ENCODE measurements at regions not wholly inside any gene's neighbourhood (a gene's known extent, or its start where the extent isn't known, plus 50 kb on each side); places are given as distances from the start of the nearest gene placed in this dataset.
A peak's percentile ranks its signal among the peaks of the same experiment; 100 is the strongest.

DNA sequence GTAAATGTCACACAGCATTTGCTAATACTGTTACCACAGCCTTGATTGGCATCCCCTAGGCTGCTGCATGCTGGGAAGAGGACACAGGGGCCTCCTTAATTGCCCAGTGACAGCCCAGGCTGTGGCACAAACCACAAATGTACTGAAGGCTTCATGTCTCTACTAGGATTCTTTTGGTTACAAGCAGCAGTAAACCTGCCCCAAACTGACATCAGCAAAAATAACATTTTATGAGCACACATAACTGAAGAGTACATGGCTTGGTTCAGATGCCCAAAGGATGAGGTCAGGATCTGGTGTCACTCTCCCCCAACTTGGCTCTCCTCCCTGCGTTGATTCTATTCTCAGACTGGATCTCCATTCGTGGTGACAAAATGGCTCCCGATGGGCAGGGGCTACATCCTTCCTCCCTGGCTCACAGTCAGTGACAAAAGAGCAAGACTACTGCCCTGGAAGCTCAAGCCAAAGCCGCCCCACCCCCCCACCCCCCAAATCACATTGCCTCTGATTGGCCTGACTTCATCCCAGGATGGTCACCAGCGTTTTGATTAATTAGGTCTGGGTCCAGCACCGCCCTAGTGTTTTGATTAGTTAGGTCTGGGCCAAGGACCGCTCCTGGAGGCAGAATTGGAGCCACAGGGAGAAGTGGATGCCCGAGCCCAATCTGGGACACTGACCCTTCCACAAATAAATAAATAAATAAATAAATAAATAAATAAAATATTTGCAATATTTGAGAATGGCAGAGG lies 180.5 kb upstream of the RBPJ start:
- no peak for DNase-seq (ENCODE audit: low spot score)

DNA sequence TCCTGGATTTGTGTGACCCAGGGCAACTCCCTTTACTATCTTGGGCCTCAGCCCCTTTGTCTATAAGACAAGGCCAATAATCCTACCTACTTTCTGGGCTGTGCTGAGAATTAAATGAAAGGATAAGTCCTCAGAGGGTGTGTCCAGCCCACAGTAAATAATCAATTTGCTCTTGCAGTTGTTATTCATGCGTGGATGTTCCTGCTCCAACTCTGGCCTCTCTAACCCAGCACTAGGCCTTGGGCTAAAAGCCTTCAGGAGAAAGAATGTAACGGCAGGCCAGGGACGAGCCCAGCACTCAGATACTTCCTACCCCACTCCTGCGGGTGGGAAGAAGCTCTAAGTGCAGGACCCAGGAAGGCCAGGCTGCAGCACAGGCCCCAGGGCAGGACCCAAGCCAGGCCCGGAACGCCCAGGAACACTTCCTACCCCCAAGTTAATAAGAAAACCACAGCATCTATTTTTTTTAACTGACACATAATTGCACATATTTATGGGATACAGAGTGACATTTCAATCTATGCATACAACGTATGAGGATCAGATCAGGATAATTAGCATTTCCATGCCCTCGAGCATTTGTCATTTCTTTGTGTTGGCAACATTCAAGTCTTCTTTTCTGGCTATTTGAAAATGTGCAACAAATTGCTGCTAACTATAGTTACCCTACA lies 179.6 kb upstream of the RBPJ start:
- no peak for DNase-seq (ENCODE audit: low spot score)

DNA sequence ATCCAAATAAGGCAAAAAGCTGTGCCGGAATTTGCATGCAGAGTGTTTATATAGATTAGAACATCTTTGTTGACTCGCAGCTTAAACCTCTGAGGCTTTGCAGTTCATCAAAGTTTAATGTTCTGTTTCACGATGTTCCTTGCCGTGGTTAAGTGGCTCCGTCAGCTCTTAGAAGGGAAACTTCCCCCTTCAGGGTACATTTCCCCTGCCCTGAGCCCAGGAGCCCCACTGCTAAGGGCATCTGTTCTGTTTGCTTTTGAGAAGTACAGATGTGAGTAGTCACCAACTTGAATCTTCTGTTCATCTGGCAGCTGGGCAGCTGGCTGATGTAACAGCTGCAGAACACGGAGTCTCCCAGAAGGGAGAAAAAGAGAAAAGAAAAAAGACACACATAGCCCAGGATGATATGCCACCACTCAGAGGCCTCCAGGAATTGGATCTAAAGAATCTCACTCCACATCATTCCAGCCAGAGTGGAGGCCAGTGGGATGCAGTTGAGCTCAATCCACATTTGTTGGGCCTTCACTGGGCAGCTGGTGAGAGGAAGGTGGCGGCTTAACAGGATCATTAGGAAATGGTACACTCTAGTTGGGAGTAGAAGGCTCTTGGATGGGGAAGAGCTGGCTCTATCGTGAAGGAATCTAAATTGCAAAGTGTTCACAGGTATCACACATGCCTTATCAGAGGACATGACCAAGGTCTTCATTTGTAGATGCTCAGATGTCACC lies 178.7 kb upstream of the RBPJ start:
- DNase-seq (ENCODE audit: low spot score), result peak; percentile 37

DNA sequence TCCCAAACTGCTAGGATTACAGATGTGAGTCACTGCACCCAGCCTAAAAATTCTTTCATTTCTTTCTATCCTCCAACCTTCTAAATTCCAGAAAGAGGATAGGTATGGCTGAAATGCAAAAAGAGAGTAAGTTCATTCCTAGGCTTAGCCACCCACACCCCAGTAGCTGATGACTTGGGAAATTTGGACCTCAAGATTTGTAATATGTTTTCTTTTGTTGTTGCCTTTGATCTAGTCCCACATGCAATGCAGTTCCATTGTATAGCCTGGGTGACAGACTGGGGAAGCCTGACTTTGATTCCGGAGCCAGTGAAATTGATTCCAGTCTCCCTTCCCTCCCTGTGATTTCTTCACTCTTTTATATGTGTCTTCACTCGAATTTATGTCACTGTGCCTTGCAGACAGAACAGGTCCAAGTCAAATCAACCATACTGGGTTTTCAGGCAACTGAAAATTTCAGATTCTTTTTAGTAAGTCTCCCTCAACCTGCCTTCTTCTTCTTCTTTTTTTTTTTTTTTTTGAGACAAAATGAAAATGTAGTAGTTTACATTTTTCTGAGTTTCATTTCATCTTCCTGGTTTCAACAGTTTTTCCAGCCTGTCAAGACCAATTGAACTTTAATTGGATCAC lies 176.2 kb upstream of the RBPJ start:
- no peak for DNase-seq (ENCODE audit: low spot score)

DNA sequence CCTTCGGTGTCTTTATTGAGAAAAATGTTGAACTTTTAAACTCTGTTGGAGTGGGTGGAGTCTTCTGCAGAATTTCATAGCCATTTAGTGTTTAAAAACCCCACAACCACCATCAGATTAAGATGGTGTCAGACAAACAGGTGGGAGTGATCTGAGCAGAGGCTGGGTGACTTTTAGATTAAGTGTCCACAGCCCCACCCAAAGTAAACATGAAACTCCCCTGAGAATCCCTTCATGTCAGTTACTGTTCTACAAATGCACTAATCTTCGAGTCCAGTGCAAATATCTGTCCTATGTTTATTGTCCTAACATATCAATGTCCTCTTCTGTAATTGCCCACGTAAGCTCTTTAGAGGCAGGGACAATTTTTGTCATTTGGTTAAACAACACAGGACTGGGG lies 175.6 kb upstream of the RBPJ start:
- DNase-seq (ENCODE audit: low spot score), result no peak

DNA sequence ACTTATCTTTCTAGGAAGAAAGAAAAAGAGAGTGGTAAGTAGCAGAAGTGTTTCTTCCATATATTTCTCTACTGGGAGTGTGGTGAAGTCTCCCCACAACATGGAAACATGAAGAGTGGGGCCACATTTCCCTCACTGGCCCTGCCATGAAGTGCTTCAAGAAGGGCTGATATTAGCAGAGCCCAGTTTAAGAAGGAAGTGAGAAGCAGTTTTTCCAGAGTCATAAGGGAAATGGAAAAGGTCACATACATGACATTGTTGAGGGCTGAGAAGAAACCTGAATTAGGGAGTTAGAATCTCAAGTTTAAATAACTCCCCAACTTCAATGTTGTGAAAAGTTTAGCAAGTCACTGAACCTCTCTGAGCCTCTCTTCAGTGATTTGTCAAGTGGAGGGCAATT lies 171.9 kb upstream of the RBPJ start:
- DNase-seq (ENCODE audit: low spot score), result no peak

DNA sequence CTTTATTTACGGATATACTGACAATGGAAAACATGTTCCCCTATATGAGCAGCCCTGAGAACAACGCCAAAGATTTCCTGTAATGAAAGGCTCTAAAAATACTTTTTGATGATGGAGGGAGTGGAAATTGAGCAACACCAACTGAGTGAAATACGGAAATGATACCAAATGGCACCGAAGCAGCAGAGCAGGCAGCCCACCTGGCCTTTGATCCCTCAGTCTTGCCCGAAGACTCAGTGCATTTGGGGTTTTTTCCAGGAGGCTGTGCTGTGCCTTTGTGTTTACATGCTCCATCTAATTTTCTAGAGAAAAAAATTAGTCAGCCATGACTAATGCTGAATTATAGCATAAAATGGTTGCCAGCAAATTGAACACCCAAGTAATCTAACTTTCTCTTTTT lies 169.9 kb upstream of the RBPJ start:
- DNase-seq (ENCODE audit: low spot score), result peak; percentile 55

DNA sequence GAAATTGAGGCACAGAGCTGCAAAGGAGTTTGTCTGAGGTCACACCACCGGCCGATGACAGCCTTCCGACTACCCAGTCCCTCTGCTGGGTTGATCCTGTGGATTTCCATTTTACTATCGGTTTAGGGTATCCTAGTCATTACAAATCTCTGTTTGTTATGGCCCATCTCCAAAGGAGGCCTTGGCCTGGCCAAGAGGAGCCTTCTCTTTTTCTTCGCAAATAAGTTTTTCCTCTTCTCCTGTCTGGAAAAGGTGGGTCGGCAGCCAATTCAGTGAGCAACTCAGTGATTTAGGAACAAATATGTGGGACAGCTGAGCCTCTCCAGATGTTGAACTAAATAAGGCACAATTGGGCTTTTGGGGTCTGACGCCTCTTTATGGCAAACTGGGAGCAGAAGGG lies 169.2 kb upstream of the RBPJ start:
- no peak for DNase-seq (ENCODE audit: low spot score)

DNA sequence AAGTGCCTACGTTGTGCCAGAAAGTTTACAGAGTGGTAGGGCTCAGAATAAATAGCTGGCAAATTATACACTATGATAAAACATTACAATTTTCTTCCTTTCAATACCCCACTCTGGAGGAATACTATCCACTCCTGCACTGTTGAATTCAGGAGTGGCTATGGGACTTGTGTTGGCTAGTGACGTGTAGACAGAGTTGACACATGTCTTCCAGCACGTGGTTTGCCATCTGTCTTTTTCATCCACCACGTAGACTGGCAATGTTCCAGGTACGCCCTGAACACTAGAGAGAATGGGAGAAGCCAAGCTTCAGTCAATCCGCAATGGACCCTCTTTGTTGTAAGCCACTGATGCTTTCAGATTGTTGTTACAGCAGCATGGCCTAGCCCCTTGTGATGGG lies 168.8 kb upstream of the RBPJ start:
- no peak for DNase-seq (ENCODE audit: low spot score)

DNA sequence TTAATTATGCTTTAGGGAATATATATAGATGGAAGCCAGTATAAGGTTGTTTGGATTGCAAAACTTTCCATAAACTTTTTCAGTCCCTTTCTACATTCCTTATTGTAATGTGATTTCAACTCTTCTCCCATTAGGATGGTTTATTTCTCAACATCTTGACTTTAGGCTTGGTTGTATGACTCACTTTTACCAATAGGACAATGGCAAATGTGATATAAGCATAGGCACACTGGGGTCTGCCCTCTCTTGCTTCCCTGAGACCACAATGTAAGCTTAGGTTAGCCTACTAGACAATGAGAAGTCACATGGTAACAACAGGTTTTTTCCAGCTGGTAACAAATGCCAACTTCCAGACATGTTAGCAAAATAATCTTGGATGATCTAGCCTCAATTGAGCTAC lies 163.3 kb upstream of the RBPJ start:
- no peak for DNase-seq (ENCODE audit: low spot score)

DNA sequence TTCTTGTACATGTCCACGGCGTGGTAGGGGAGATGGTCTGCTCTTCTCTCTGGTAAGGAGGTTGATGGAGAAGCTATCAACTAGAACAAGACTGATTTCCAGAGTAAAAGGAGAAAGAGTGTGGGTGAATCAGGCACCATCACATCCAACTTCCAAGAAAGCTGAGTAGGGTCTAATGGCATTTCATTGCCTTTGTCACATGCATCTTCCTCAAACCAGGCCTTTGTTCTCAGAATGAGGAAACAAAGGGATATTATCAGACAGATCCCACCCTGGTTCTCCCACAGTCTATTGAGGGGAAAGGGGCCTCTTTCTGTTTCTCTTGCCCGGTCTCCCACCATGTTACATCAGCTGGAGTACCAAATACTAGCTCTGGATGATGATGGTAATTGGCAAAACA lies 160.2 kb upstream of the RBPJ start:
- peak; percentile 32 for DNase-seq (ENCODE audit: low spot score)

DNA sequence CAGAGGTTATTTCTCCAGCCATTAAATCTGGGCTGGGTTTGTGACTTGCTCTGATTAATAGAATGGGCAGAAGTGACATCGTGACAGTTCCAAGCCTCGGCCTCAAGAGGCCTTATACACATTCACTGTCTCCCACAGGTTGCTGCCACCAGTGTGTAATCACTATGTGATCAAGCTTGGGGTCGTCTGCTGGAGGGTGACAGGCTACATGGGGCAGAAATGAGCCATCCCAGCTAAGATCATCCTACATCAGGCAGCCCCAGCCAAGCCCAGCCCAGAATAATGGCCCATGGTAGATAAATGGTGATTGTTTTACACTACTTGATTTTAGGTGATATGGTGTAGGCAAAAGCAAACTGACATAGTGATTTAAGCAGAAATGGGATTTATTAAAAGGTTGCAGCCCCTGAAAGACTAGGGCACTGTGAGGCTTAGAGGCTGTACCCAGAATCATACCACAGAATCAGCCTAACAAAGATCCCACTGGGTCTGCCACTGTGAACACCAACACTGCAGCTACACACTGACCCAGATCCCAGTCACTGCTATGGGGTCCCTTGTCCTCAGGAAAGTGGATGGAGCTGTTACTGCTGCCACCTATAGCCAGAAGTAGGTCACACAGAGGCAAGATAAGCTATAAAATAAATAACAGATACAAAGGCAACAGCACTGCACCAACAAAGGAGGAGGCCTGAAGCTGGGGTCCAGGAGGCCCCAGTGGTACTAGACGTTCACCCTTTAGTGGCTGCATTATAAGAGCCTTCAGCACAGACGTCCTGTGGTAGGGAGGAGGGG lies 159.6 kb upstream of the RBPJ start:
- peak; percentile 33 for DNase-seq (ENCODE audit: low spot score)

DNA sequence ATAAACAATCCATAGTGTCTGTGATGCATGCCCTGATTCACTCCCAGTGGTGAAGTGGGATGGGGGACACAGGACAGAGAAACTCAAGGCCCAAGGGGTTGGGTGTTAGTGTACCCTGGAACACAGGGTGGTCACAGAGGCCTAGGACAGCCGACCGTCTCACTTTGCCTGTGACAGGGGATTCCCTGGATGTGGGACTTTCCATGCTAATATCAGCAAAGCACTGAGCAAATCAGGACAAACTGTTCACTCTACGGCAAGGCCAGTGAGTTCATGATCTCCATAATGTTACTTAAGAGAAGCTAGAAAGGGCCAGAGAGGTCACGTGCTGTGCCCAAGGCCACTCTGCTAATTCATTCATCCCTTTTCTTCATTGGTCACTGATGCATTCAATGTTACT lies 158.7 kb upstream of the RBPJ start:
- no peak for DNase-seq (ENCODE audit: low spot score)

DNA sequence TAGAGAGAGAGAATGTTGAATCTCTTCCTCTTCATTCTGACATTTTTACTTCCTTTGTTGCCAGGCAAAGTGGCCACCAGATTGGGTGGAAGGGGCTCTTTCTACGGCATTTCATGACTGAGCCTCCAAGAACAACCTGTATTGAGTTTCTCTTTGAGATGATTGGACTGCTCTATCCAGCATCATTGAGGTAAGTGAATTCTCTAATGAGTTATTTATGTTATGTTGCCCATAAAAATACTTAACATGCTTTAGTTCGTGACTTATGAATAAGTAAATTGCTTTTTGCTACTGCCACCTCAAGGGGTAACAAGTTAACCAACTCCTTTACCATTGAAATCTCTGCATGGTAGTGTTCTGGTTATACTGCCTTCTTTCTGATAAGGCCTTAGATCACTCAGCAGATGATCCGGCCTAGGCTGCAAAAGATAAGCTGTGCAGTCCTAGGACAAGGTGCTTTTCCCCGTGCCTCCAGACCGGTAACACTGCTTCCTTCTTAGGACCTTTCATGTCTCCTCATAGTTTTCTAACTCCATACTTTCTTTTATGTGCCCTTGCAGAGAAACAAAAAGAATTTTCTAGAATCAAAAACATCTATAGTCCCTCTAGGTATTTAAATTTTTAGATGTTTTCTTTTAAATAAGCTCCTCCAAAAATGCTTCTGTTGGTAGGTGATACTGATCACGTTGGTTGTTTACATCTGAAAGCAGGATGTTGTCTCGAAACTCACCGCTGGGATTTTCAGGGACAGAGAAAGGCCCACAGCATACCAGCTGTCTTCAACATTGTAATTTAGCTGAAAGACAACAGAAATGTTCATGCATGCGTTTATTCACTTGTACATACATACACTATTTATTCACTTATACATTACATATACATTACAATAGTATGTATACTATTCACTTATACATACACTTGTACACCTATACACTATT lies 157.1 kb upstream of the RBPJ start:
- no peak for DNase-seq (ENCODE audit: low spot score)

DNA sequence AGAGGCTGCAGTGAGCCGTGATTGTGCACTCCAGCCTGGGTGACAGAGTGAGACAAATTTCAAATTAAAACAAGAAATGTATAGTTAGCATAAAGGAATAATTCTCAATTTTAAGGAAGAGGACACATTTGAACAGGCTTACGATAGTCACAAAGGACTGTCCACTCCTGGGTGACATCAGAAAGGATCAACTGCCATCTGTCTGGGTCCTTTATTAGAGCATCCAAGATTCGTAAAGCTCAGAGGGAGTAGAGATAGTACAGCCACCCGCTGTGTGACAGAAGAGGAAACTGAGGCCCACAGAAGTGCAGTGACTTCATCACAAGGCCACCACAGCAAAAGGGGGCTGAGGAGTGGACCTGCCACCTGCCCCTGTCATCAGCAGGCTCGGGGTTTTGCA lies 149.3 kb upstream of the RBPJ start:
- DNase-seq (ENCODE audit: low spot score), result no peak

DNA sequence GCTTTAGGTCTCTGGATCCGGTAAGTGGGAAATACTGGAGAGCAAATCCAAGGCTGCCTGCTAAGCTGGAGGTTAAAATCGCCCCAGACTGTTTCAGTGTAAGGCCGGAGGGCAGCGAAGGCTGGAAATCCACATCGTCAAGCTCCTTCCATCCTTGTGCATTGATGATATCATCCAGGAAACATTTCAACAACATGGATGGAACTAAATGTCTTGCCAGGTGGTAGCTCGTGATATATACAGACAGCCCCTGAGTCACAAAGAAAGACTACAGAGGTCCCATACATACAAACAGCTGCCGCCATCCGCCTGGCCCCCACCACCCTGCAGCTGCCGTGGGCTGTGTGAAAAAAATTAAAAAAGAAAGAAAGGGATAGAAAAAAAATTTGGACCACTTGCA lies 148.9 kb upstream of the RBPJ start:
- DNase-seq (ENCODE audit: low spot score), result peak; percentile 68

DNA sequence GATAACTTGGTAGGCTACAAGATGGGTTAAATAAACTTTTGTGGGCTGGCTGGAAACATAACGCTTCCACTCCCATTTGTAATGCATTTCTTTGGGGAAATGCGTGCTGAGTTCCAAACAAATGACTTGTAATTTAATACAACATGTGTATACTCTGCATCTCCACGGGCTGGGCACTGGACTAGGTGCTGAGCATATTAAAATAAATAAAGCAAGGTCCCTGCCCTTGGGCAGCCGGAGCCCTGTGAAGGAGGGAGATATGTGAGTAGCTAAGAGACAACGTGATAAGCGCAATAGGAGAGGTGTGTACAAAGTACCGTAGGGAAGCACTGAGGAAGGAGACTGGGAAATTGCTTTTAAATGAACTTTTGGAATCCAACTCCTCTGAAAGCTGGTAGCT lies 147.2 kb upstream of the RBPJ start:
- DNase-seq (ENCODE audit: low spot score), result no peak

DNA sequence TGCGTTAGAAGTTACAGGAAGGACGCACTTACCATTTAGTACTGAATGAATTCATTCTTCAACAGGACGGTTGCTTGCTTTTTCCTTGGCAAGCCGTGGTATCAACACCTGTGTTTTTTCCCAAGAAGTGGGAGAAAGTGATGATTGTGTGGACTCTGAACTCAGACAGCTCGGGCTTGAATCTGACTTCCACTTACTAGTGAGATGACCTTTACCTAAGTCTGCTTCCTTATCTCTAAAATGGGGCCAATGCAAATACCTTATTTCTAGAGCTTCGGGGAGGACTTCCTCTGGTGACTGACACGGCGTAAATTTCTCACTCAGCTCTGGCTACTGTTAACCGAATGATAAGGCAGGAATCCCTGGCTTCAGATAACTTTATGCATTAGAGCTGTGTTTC lies 146.8 kb upstream of the RBPJ start:
- no peak for DNase-seq (ENCODE audit: low spot score)

DNA sequence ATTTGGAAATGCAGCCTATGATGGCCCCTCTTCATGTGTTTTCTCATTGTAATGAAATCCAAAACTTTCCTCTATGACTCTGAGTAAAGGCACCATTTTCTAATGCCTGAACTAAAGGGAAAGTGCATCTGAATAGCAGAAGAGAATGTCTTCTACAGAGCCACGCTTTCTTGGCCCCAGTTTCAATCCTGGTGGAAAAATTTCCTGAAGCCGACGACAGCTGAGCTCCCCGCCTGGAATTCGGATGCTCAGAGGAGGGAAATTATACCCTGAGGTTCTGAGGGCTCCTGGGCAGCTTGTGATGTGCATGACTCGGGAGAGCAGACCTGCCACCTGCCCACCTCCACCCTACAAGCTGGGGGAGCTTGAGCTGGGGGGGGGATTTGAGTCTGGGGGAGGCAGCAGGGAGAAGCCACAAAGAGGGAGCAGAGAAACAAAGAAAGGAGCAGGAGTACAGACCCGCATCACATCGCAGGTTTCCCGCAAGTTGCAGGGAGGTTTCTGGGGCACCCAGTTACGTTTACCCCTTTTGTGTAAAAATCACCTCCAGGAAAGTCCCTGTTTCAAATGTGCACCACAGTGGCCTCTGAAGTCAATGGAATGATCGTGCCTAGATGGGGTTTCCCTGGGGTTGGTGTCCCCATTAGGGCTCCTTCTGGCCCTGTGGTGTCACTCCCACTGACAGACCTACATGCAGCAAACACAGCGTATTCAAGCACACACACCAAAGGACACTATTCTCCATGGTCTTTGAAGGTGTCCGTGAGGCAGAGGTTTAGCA lies 145.6 kb upstream of the RBPJ start:
- no peak for DNase-seq (ENCODE audit: low spot score)

DNA sequence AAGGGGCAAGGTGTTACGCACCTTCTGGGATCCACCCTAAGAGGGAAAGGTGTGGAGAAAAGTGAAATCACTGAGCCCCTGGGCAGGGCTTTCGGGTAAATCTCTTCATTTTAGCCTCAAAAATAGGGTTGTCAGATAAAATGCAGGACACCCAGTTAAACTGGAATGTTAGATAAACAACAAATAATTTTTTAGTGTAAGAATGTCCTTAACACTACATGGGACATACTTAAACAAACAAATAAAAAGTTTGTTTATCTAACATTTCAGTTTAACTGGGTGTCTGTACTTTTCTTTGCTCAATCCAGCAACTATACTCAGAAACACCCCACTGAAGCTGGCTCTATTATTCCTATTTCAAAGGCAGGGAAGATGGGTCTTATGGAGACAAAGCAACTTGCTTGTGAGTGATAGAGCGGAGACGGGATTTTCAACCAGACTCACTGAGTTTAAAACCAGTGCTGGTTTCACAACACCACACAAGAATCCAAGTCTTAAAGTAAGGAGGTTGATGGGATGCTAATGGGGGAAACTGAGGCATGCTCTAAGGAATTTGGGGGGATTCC lies 144.8 kb upstream of the RBPJ start:
- no peak for DNase-seq (ENCODE audit: low spot score)

All from pons (tissue), 1 donor.